ENCODE measurements at regions not wholly inside any gene's neighbourhood (a gene's known extent, or its start where the extent isn't known, plus 50 kb on each side); places are given as distances from the start of the nearest gene placed in this dataset.

DNA sequence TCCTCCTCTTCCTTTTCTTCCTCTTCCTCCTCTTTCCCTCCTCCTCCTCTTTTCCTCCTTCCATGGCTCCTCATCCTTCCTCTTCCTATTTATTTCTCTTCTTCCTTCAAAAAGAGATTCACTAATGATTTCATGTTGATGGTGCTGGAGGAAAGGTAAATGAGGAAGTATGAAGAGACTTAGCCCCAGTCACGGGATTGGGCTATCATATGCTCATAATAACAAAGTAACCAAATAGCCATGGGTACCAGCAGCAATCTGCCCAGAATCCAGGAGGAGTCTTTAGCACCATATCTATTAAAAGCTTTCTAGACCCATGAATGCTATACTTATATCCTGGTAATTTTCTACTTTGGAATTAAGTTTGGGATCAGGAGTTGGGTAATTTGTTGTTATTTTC, 910.9 kb upstream of the MAP3K7 start:
- Histone ChIP-seq H3K4me2 (ENCODE audit: control insufficient read depth, extremely low read depth, insufficient read depth, low read depth, low read length) (no peak overlapping the region), H3K27me3 (ENCODE audit: control insufficient read depth, extremely low read depth, insufficient read depth, low read length) (no peaks in the 10 kb centered on the region), H3K27ac (ENCODE audit: control insufficient read depth, insufficient read depth, low read length) (no peak overlapping the region), H3K9me1 (ENCODE audit: control insufficient read depth, extremely low read depth, insufficient read depth, low read length) (no peaks in the 10 kb centered on the region), H3K4me1 (ENCODE audit: control insufficient read depth, extremely low read depth, insufficient read depth, low read length) (no peaks in the 10 kb centered on the region), H4K20me1 (ENCODE audit: control insufficient read depth, extremely low read depth, insufficient read depth, low read length) (no peaks in the 10 kb centered on the region), H3K36me3 (ENCODE audit: control insufficient read depth in 2 of 2, extremely low read depth in 1 of 2, insufficient read depth in 2 of 2, low read length in 2 of 2) (no peaks in the 10 kb centered on the region), H3K9me3 (ENCODE audit: control insufficient read depth, low read depth, low read length) (no peaks in the 10 kb centered on the region), H3K4me3 (ENCODE audit: control insufficient read depth in 2 of 3, extremely low read depth in 1 of 3, insufficient read depth in 2 of 3, low read depth in 1 of 3, low read length in 3 of 3) (no peak overlapping the region), H2AFZ (ENCODE audit: control insufficient read depth, low read length) (no peak overlapping the region), H3K9ac (ENCODE audit: control insufficient read depth, extremely low read depth, insufficient read depth, low read length) (no peak overlapping the region), H3K79me2 (ENCODE audit: control insufficient read depth, insufficient read depth, low read length) (no peaks in the 10 kb centered on the region)
- DNase-seq (ENCODE audit: low read depth, low spot score) (no peak), FAIRE-seq (no peak)
- dilution Hi-C loops (cut with MboI; ENCODE audit: extremely low pct_ligation_motif_present, low sequenced_read_pairs), result no loop called here
- TF ChIP-seq, protein P1, sequence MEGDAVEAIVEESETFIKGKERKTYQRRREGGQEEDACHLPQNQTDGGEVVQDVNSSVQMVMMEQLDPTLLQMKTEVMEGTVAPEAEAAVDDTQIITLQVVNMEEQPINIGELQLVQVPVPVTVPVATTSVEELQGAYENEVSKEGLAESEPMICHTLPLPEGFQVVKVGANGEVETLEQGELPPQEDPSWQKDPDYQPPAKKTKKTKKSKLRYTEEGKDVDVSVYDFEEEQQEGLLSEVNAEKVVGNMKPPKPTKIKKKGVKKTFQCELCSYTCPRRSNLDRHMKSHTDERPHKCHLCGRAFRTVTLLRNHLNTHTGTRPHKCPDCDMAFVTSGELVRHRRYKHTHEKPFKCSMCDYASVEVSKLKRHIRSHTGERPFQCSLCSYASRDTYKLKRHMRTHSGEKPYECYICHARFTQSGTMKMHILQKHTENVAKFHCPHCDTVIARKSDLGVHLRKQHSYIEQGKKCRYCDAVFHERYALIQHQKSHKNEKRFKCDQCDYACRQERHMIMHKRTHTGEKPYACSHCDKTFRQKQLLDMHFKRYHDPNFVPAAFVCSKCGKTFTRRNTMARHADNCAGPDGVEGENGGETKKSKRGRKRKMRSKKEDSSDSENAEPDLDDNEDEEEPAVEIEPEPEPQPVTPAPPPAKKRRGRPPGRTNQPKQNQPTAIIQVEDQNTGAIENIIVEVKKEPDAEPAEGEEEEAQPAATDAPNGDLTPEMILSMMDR (optimal IDR thresholded peaks at IDR 0.05 in 1 of 3, IDR thresholded peaks at IDR 0.05 in 1 of 3, conservative IDR thresholded peaks at IDR 0.05 in 1 of 3; ENCODE audit: extremely low read depth in 1 of 3, insufficient read depth in 2 of 3, low read length in 3 of 3), result no peak
- TF ChIP-seq EZH2 (IDR thresholded peaks at IDR 0.05; ENCODE audit: low read length), result no peak

DNA sequence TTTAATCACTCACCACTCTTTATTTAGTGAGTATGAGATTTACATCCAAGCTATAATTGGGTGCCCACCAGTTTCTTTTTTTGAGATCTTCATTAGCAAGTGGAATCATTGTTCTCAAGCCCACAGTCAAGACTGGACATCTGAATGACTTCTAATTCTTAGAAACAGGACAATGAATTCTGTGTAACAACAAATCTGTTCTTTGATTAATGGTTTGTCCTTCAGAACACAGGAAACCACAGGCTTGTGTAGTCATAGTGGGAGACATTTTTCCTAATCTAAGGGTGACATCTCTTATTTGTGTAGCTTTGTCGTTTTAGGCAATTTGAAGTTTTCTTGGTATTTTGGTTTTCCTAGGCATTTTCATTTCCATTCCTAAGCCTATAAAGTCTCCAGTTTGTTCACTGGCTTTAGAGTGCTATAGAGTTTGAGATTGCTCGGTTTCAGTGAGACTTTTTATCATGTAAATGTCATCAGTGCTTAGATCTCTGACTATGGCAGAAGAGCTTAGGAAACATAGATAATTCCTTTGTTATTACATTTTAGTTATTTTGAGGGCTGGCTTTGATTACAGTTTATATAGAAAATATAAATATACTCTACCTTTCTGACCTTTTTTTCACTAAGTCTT, 903.9 kb upstream of the MAP3K7 start:
- no peak for DNase-seq (ENCODE audit: low read depth, low spot score)
- H3K27me3 ChIP-seq (ENCODE audit: control insufficient read depth, extremely low read depth, insufficient read depth, low read length), result no peaks in the 10 kb centered on the region
- no peaks in the 10 kb centered on the region for H3K79me2 ChIP-seq (ENCODE audit: control insufficient read depth, insufficient read depth, low read length)
- dilution Hi-C loops (cut with MboI; ENCODE audit: extremely low pct_ligation_motif_present, low sequenced_read_pairs), result no loop called here
- H3K36me3 ChIP-seq (ENCODE audit: control insufficient read depth in 2 of 2, extremely low read depth in 1 of 2, insufficient read depth in 2 of 2, low read length in 2 of 2), result no peaks in the 10 kb centered on the region
- no peaks in the 10 kb centered on the region for H3K9me3 ChIP-seq (ENCODE audit: control insufficient read depth, low read depth, low read length)
- H2AFZ ChIP-seq (ENCODE audit: control insufficient read depth, low read length), result no peak overlapping the region
- H4K20me1 ChIP-seq (ENCODE audit: control insufficient read depth, extremely low read depth, insufficient read depth, low read length), result no peaks in the 10 kb centered on the region
- no peaks in the 10 kb centered on the region for H3K9me1 ChIP-seq (ENCODE audit: control insufficient read depth, extremely low read depth, insufficient read depth, low read length)
- no peak overlapping the region for H3K27ac ChIP-seq (ENCODE audit: control insufficient read depth, insufficient read depth, low read length)
- no peak overlapping the region for H3K4me3 ChIP-seq (ENCODE audit: control insufficient read depth in 2 of 3, extremely low read depth in 1 of 3, insufficient read depth in 2 of 3, low read depth in 1 of 3, low read length in 3 of 3)
- H3K4me1 ChIP-seq (ENCODE audit: control insufficient read depth, extremely low read depth, insufficient read depth, low read length), result no peaks in the 10 kb centered on the region
- H3K9ac ChIP-seq (ENCODE audit: control insufficient read depth, extremely low read depth, insufficient read depth, low read length), result no peak overlapping the region
- no peak overlapping the region for H3K4me2 ChIP-seq (ENCODE audit: control insufficient read depth, extremely low read depth, insufficient read depth, low read depth, low read length)
- TF ChIP-seq, protein P1 (optimal IDR thresholded peaks at IDR 0.05 in 1 of 3, IDR thresholded peaks at IDR 0.05 in 1 of 3, conservative IDR thresholded peaks at IDR 0.05 in 1 of 3; ENCODE audit: extremely low read depth in 1 of 3, insufficient read depth in 2 of 3, low read length in 3 of 3), result no peak
- TF ChIP-seq EZH2 (IDR thresholded peaks at IDR 0.05; ENCODE audit: low read length), result no peak
- no peak for FAIRE-seq

Measured in keratinocyte (primary cell).